T-helper 1 cell treated with Interleukin-12 subunit alpha and Interleukin-12 subunit beta and Interleukin-4 antibody, amounts not matched to agents 30 μg/mL and 1 μg/mL, for 36 hours (primary cell): ENCODE measurements at regions not wholly inside any gene's neighbourhood (a gene's known extent, or its start where the extent isn't known, plus 50 kb on each side); places are given as distances from the start of the nearest gene placed in this dataset.

Experiments used
- H3K27ac Mint-ChIP-seq: one replicate; pipeline ENCODE4 v1.8.0; 2021; ENCODE audit warnings: mild to moderate bottlenecking, mixed read lengths
- H3K27me3 Mint-ChIP-seq: one replicate; pipeline ENCODE4 v1.8.0; 2021; ENCODE audit warnings: low read depth, mixed read lengths
- H3K36me3 Mint-ChIP-seq: one replicate; pipeline ENCODE4 v1.8.0; 2021; ENCODE audit warnings: low read depth, mixed read lengths
- H3K4me1 Mint-ChIP-seq: one replicate; pipeline ENCODE4 v1.8.0; 2021; ENCODE audit warnings: low read depth, mixed read lengths
- H3K4me3 Mint-ChIP-seq: one replicate; pipeline ENCODE4 v1.8.0; 2021; ENCODE audit warnings: mild to moderate bottlenecking, moderate library complexity, mixed read lengths
- H3K9me3 Mint-ChIP-seq: one replicate; pipeline ENCODE4 v1.8.0; 2021; ENCODE audit warnings: mixed read lengths

- no peak overlapping the region for H3K4me3 Mint-ChIP-seq
- H3K9me3 Mint-ChIP-seq = peaks cover 9% of the 10 kb centered on the region
- no peak overlapping the region for H3K27ac Mint-ChIP-seq
- no peaks in the 10 kb centered on the region for H3K27me3 Mint-ChIP-seq
- no peaks in the 10 kb centered on the region for H3K36me3 Mint-ChIP-seq
- no peaks in the 10 kb centered on the region for H3K4me1 Mint-ChIP-seq
These were observed 81.7 kb upstream of the NXT1 start for GRCh38 chr20:23268792-23269354.

- Mint-ChIP-seq H3K4me3 (no peak overlapping the region), H3K36me3 (no peaks in the 10 kb centered on the region), H3K27ac (no peak overlapping the region), H3K4me1 (no peaks in the 10 kb centered on the region), H3K27me3 (no peaks in the 10 kb centered on the region), H3K9me3 (peaks cover 15% of the 10 kb centered on the region)
These were observed 82.7 kb upstream of the NXT1 start for GRCh38 chr20:23267909-23268308.

GRCh38 chr20:23266530-23267398 is 83.8 kb upstream of the NXT1 start:
- H3K4me3 Mint-ChIP-seq = no peak overlapping the region
- H3K27me3 Mint-ChIP-seq = no peaks in the 10 kb centered on the region
- peaks cover 15% of the 10 kb centered on the region for H3K9me3 Mint-ChIP-seq
- H3K4me1 Mint-ChIP-seq = no peaks in the 10 kb centered on the region
- no peak overlapping the region for H3K27ac Mint-ChIP-seq
- no peaks in the 10 kb centered on the region for H3K36me3 Mint-ChIP-seq

- no peak overlapping the region for H3K27ac Mint-ChIP-seq
- H3K27me3 Mint-ChIP-seq = no peaks in the 10 kb centered on the region
- H3K4me1 Mint-ChIP-seq = no peaks in the 10 kb centered on the region
- H3K9me3 Mint-ChIP-seq = peaks cover 15% of the 10 kb centered on the region
- H3K36me3 Mint-ChIP-seq = no peaks in the 10 kb centered on the region
- no peak overlapping the region for H3K4me3 Mint-ChIP-seq
These were observed 85.4 kb upstream of the NXT1 start for GRCh38 chr20:23265226-23265625.

GRCh38 chr20:23264545-23264944 is 86.0 kb upstream of the NXT1 start:
- no peaks in the 10 kb centered on the region for H3K36me3 Mint-ChIP-seq
- no peak overlapping the region for H3K27ac Mint-ChIP-seq
- peaks cover 13% of the 10 kb centered on the region for H3K9me3 Mint-ChIP-seq
- no peak overlapping the region for H3K4me3 Mint-ChIP-seq
- no peaks in the 10 kb centered on the region for H3K27me3 Mint-ChIP-seq
- no peaks in the 10 kb centered on the region for H3K4me1 Mint-ChIP-seq

- Mint-ChIP-seq H3K36me3 (no peaks in the 10 kb centered on the region), H3K27me3 (no peaks in the 10 kb centered on the region), H3K4me3 (no peak overlapping the region), H3K4me1 (peaks cover 2% of the 10 kb centered on the region), H3K27ac (no peak overlapping the region), H3K9me3 (peaks cover 6% of the 10 kb centered on the region)
These were observed 90.3 kb upstream of the NXT1 start for GRCh38 chr20:23260181-23260840.

GRCh38 chr20:23258747-23259121 is 91.9 kb upstream of the NXT1 start:
- Mint-ChIP-seq H3K27me3 (no peaks in the 10 kb centered on the region), H3K9me3 (peaks cover 5% of the 10 kb centered on the region), H3K36me3 (no peaks in the 10 kb centered on the region), H3K4me1 (peaks cover 2% of the 10 kb centered on the region), H3K27ac (no peak overlapping the region), H3K4me3 (no peak overlapping the region)

GRCh38 chr20:23257848-23258746 is 92.5 kb upstream of the NXT1 start:
- Mint-ChIP-seq H3K4me3 (no peak overlapping the region), H3K36me3 (no peaks in the 10 kb centered on the region), H3K27ac (no peak overlapping the region), H3K4me1 (peaks cover 2% of the 10 kb centered on the region), H3K27me3 (no peaks in the 10 kb centered on the region), H3K9me3 (no peaks in the 10 kb centered on the region)

- no peaks in the 10 kb centered on the region for H3K27me3 Mint-ChIP-seq
These were observed 93.4 kb upstream of the NXT1 start for GRCh38 chr20:23257106-23257761.

GRCh38 chr20:23255716-23256385 is 94.7 kb upstream of the NXT1 start:
- Mint-ChIP-seq H3K4me3 (no peak overlapping the region), H3K4me1 (peaks cover 2% of the 10 kb centered on the region), H3K27me3 (no peaks in the 10 kb centered on the region), H3K27ac (no peak overlapping the region), H3K9me3 (no peaks in the 10 kb centered on the region), H3K36me3 (no peaks in the 10 kb centered on the region)

More at GRCh38 chr20:23257106-23257761, 93.4 kb upstream of the NXT1 start:
- no peak overlapping the region for H3K27ac Mint-ChIP-seq
- no peaks in the 10 kb centered on the region for H3K9me3 Mint-ChIP-seq
- H3K4me3 Mint-ChIP-seq = no peak overlapping the region
- H3K4me1 Mint-ChIP-seq = peaks cover 2% of the 10 kb centered on the region
- H3K36me3 Mint-ChIP-seq = no peaks in the 10 kb centered on the region

GRCh38 chr20:23255106-23255505 is 95.5 kb upstream of the NXT1 start:
- Mint-ChIP-seq H3K27ac (no peak overlapping the region), H3K4me1 (peaks cover 2% of the 10 kb centered on the region), H3K36me3 (no peaks in the 10 kb centered on the region), H3K4me3 (no peak overlapping the region), H3K27me3 (no peaks in the 10 kb centered on the region), H3K9me3 (no peaks in the 10 kb centered on the region)

GRCh38 chr20:23254505-23254904 is 96.1 kb upstream of the NXT1 start:
- H3K4me3 Mint-ChIP-seq = no peak overlapping the region
- H3K36me3 Mint-ChIP-seq = no peaks in the 10 kb centered on the region
- peaks cover 2% of the 10 kb centered on the region for H3K4me1 Mint-ChIP-seq
- H3K27ac Mint-ChIP-seq = no peak overlapping the region
- no peaks in the 10 kb centered on the region for H3K9me3 Mint-ChIP-seq
- no peaks in the 10 kb centered on the region for H3K27me3 Mint-ChIP-seq

- no peak overlapping the region for H3K27ac Mint-ChIP-seq
- H3K4me1 Mint-ChIP-seq = peaks cover 2% of the 10 kb centered on the region
- no peak overlapping the region for H3K4me3 Mint-ChIP-seq
- no peaks in the 10 kb centered on the region for H3K27me3 Mint-ChIP-seq
- H3K36me3 Mint-ChIP-seq = no peaks in the 10 kb centered on the region
- H3K9me3 Mint-ChIP-seq = no peaks in the 10 kb centered on the region
These were observed 96.6 kb upstream of the NXT1 start for GRCh38 chr20:23254034-23254433.
